ENCODE measurements at regions not wholly inside any gene's neighbourhood (a gene's known extent, or its start where the extent isn't known, plus 50 kb on each side); places are given as distances from the start of the nearest gene placed in this dataset.

GRCh38 chr1:47678464-47678980 lies 240.7 kb downstream of the FOXD2 start:
- no peak for DNase-seq (ENCODE audit: low read depth)
- no peak overlapping the region for H3K4me3 ChIP-seq (ENCODE audit: low read length)
- no peak for TF ChIP-seq CTCF (IDR thresholded peaks at IDR 0.05; ENCODE audit: insufficient read depth, low read depth, low read length, missing control alignments)

GRCh38 chr1:47679301-47679791 lies 241.5 kb downstream of the FOXD2 start:
- H3K4me3 ChIP-seq (ENCODE audit: low read length): no peak overlapping the region
- TF ChIP-seq CTCF (IDR thresholded peaks at IDR 0.05; ENCODE audit: insufficient read depth, low read depth, low read length, missing control alignments): no peak
- DNase-seq (ENCODE audit: low read depth): no peak

- H3K4me3 ChIP-seq (ENCODE audit: low read length): no peak overlapping the region
- TF ChIP-seq CTCF (IDR thresholded peaks at IDR 0.05; ENCODE audit: insufficient read depth, low read depth, low read length, missing control alignments): no peak
- no peak for DNase-seq (ENCODE audit: low read depth)
These were observed 242.0 kb downstream of the FOXD2 start for GRCh38 chr1:47679826-47680225.

- no peak for TF ChIP-seq CTCF (IDR thresholded peaks at IDR 0.05; ENCODE audit: insufficient read depth, low read depth, low read length, missing control alignments)
- no peak for DNase-seq (ENCODE audit: low read depth)
- no peak overlapping the region for H3K4me3 ChIP-seq (ENCODE audit: low read length)
These were observed 243.1 kb downstream of the FOXD2 start for GRCh38 chr1:47680815-47681475.

GRCh38 chr1:47681735-47682134 lies 243.9 kb downstream of the FOXD2 start:
- DNase-seq (ENCODE audit: low read depth): no peak
- no peak overlapping the region for H3K4me3 ChIP-seq (ENCODE audit: low read length)
- no peak for TF ChIP-seq CTCF (IDR thresholded peaks at IDR 0.05; ENCODE audit: insufficient read depth, low read depth, low read length, missing control alignments)

GRCh38 chr1:47682198-47682597 lies 244.4 kb downstream of the FOXD2 start:
- no peak overlapping the region for H3K4me3 ChIP-seq (ENCODE audit: low read length)
- no peak for TF ChIP-seq CTCF (IDR thresholded peaks at IDR 0.05; ENCODE audit: insufficient read depth, low read depth, low read length, missing control alignments)
- DNase-seq (ENCODE audit: low read depth): no peak

All from epithelial cell of esophagus (primary cell).